D341Med (cell line): ENCODE measurements at regions not wholly inside any gene's neighbourhood (a gene's known extent, or its start where the extent isn't known, plus 50 kb on each side); places are given as distances from the start of the nearest gene placed in this dataset.

ENCODE experiments used
- DNase-seq: peaks from one replicate; pipeline ENCODE4 v3.0.0; 2012; ENCODE audit warnings: low spot score

DNA sequence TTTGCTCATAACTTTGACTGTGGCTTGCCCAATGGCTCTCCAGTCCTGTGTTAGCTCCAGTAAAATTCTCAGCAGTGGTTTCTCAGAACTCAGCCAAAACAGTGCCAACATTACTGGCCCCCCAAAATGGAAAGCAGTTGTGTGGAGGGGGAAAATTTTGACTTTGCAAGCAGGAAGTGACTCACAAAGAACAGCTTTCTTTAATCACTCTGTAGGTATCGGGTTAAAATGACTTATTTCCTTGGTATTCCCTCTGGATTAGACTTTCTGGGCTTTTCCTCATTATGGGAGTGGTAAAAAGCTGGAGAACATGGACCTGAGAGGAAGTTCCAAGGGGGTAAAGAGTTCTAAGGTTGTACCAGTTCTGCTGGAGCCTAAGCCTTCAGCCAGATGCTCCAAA, 175.7 kb upstream of the RND3 start:
- no peak for DNase-seq

DNA sequence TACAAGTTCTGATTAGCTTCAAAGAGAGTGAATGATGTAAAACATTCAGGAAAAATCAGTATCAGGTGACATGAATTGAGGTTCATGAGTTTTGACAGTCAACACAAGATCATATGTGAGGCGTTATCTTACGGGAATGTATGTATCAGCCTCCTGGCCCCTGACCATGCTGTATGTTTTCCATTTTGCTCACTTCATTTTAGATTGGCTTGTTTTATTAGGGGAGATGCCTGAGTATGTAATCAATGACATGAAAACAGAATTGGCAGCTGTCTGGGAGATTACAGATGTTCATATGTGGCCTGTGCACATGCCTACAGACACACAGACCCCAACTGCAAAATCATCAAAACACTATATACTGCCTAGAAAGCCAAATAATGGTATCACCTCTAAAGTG, 168.5 kb upstream of the RND3 start:
- DNase-seq: no peak

DNA sequence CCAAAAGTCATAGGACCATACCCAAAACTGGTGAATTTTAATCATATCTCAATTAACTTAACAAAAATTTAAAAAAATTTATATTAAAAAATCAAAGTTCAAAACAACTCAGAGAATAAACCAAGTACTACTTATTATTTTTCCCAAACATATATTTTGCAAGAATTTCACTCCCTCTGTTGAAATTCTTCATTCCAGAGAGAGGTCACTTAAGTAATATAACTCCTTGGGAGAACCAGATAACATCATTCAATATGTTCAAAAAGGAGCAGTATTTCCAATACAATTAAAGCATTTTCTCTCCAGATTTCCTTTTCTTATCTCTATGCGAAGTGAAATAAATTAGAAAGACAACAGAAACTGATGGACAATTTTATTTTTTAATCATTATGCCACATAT, 165.9 kb upstream of the RND3 start:
- DNase-seq: no peak

GRCh38 chr2:150647943-150648342, 160.5 kb upstream of the RND3 start:
- no peak for DNase-seq

GRCh38 chr2:150646746-150647145, 159.3 kb upstream of the RND3 start:
- DNase-seq: no peak

GRCh38 chr2:150644298-150645067, 157.0 kb upstream of the RND3 start:
- no peak for DNase-seq

- no peak for DNase-seq
Measured at GRCh38 chr2:150643114-150643725, 155.8 kb upstream of the RND3 start.

GRCh38 chr2:150640039-150640438, 152.6 kb upstream of the RND3 start:
- no peak for DNase-seq

- DNase-seq: no peak
Measured at GRCh38 chr2:150639383-150639782, 151.9 kb upstream of the RND3 start.

- DNase-seq: no peak
Measured at GRCh38 chr2:150631236-150631821, 143.9 kb upstream of the RND3 start.

GRCh38 chr2:150630587-150631235, 143.2 kb upstream of the RND3 start:
- no peak for DNase-seq

- no peak for DNase-seq
Measured at GRCh38 chr2:150627526-150627925, 140.1 kb upstream of the RND3 start.

- DNase-seq: no peak
Measured at GRCh38 chr2:150626934-150627411, 139.5 kb upstream of the RND3 start.

- DNase-seq: no peak
Measured at GRCh38 chr2:150625741-150626140, 138.3 kb upstream of the RND3 start.

DNA sequence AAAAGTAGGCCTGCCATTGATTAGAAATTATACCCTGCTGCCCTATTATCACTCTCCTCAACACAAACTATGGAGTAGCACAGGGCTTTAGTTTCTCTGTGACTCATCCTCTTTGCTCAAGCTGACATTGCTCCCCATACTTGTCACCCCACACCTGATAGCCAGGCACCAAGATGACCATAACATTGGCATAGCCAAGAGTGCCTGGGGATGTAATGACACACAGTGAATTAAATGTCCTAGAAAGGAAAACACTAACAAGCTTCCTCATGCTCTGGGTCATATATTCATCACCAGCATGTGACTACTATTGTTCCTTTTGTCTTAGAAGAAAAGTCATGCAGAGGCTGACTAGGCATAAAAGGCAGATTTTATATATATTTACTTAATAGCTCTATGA, 137.8 kb upstream of the RND3 start:
- DNase-seq: no peak

- no peak for DNase-seq
Measured at GRCh38 chr2:150624001-150624401, 136.5 kb upstream of the RND3 start.

DNA sequence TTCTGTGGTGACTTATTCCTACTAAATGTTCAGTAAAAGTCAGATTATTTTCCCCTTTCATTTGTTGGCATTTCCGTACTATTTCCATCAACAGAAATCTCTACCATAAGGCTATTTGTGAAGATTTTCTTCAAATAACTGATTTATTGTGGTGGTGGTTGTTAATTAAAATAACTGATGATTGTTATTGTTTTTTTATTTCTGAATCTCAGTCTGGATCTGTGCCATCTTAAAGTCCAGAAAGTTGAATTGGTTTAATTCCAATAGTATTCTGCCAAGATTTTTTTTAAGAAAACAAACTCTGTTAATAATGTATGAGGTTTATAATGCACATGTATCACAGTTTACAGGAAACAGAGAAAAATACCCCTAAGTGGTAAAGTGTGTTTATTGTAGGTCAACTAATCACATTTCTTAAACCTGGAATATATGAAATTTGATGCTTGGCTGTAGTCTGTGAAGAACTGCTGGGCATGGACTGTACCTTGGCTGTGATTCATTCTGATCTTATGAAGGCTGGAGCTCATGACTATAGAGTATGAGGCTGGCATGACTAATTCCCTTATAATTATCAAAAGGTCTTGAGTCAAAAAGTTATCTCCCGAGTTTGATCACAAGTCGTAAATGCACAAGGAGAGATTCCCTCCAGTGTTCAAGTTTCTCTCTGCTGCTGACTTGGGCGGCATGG, 134.2 kb upstream of the RND3 start:
- DNase-seq: no peak

GRCh38 chr2:150620855-150621254, 133.4 kb upstream of the RND3 start:
- DNase-seq: no peak

- no peak for DNase-seq
Measured at GRCh38 chr2:150620416-150620815, 132.9 kb upstream of the RND3 start.

DNA sequence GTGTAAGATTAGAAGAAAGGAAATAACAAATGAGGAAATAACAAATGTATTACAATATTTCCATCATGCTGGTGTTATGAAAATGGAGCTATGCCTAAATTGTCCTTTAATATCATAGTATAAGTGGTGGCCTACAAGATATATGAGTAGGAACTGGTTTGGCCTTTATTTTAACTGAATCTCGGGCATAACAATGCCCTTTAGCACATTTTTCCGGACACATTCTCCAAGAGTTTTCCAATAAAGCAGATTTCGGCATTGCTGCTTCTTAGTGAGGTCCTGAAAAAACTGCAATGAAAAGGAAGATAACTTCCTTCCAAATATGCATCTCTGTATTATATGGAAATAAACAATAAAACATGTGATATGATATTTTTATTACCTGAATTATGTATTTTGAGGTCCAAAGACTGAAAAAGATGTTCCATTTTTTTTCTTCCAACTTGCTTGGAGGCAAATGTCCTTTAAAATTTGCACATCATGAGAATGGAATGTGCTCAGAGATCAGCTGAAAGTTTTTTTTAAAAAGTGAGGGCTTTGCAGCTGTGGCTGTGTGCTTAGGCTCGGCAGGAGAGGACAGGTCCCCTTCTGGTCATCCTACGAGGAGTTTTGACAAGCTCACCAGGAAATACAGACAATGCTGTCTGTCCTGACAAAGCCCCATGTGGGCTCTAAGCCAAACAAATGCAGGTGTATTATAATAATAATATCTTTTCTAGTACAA, 132.3 kb upstream of the RND3 start:
- no peak for DNase-seq

GRCh38 chr2:150618245-150618895, 130.9 kb upstream of the RND3 start:
- no peak for DNase-seq
